K562 (cell line): ENCODE measurements at regions not wholly inside any gene's neighbourhood (a gene's known extent, or its start where the extent isn't known, plus 50 kb on each side); places are given as distances from the start of the nearest gene placed in this dataset.

Source experiments
- ATAC-seq: fragments of 200-7000 bp; cut with Tn5 transposase; 3 replicates; pipeline ENCODE4 v1.9.1; 2020; ENCODE audit warnings: moderate library complexity
- BruUV-seq: library from RNA; stranded (reverse); fragments of 400-500 nt; replicated peaks from 2 replicates; lab custom pipeline; 2021; lab: Mats Ljungman, UMichigan
- CTCF ChIA-PET: fragments of 300-600 bp; formaldehyde crosslinking; extraction: SDS; loops from one replicate; lab custom pipeline; 2021; ENCODE audit warnings: low intra/inter-chr PET ratio; lab: Yijun Ruan, JAX
- POLR2A ChIA-PET: fragments of 300-600, 350-650 bp; sonication (Branson Sonifier 250); formaldehyde crosslinking; extraction: SDS; loops from one replicate; lab custom pipeline; 2021; ENCODE audit warnings: antibody characterized with exemption, inconsistent platforms; lab: Yijun Ruan, JAX
- DNase-seq, 4 experiments: peaks; one replicate each; pipeline versions ENCODE4 v3.0.0 to v3.0.0-alpha.2; 2011 to 2018; ENCODE audit warnings: low spot score in 3 of 4, mixed read lengths in 3 of 4; ENCODE audit errors: extremely low read depth in 1 of 4
- FAIRE-seq: peaks from 2 replicates; lab custom pipeline; 2011; peaks lifted over from hg19 to GRCh38; lab: Jason Lieb, UNC
- H2AFZ ChIP-seq: 2 replicates; pipeline ENCODE4 v1.6.0; 2011; ENCODE audit warnings: low read depth, low read length, control low read depth, inconsistent platforms
- H3K27ac ChIP-seq: fragments of 200-600 bp; 3 replicates; pipeline ENCODE4 v1.8.0; 2011; ENCODE audit warnings: low read depth, mild to moderate bottlenecking, control low read depth, inconsistent platforms, low read length, moderate library complexity, mixed read lengths; ENCODE audit errors: extremely low read depth
- H3K27me3 ChIP-seq, 2 experiments: fragments of 300-600 bp in 1 of 2; 2 replicates in 1 of 2; 3 replicates in 1 of 2; pipeline versions ENCODE4 v1.6.0 to v1.8.0; 2011; ENCODE audit warnings: inconsistent platforms in 2 of 2, low read length in 2 of 2, mild to moderate bottlenecking in 1 of 2, mixed read lengths in 1 of 2, moderate library complexity in 1 of 2; ENCODE audit not compliant: control insufficient read depth in 2 of 2, insufficient read depth in 2 of 2
- H3K36me3 ChIP-seq: fragments of 300-600 bp; 3 replicates; pipeline ENCODE4 v1.8.0; 2011; ENCODE audit warnings: mild to moderate bottlenecking, low read length, inconsistent platforms; ENCODE audit not compliant: control insufficient read depth, insufficient read depth
- H3K4me1 ChIP-seq, 2 experiments: fragments of 200-600 bp in 1 of 2; replicated peaks in 1 of 2; 2 replicates in 1 of 2; 3 replicates in 1 of 2; pipeline versions ENCODE4 v1.5.1 to v1.8.0; 2011; ENCODE audit warnings: inconsistent platforms in 2 of 2, low read length in 2 of 2, mild to moderate bottlenecking in 1 of 2, mixed read lengths in 1 of 2, moderate library complexity in 1 of 2; ENCODE audit not compliant: control insufficient read depth in 2 of 2, insufficient read depth in 2 of 2
- H3K4me2 ChIP-seq: 2 replicates; pipeline ENCODE4 v1.6.1; 2011; ENCODE audit warnings: low read length, control low read depth, inconsistent platforms, mixed read lengths; ENCODE audit not compliant: insufficient read depth
- H3K4me3 ChIP-seq: fragments of 200-600 bp; sonication (generic), shearing (Covaris generic); 2 replicates; pipeline ENCODE4 v1.5.1; 2016; ENCODE audit warnings: control low read depth, inconsistent platforms
- H3K79me2 ChIP-seq: fragments of 200-600 bp; 3 replicates; pipeline ENCODE4 v1.8.0; 2011; ENCODE audit warnings: low read length, inconsistent platforms; ENCODE audit not compliant: control insufficient read depth, insufficient read depth
- H3K9ac ChIP-seq, 2 experiments: 2 replicates each; pipeline versions ENCODE4 v1.6.0 to v1.6.1; 2011; ENCODE audit warnings: low read depth in 2 of 2, low read length in 2 of 2, control low read depth in 1 of 2, inconsistent platforms in 1 of 2, mild to moderate bottlenecking in 1 of 2, mixed read lengths in 1 of 2; ENCODE audit not compliant: insufficient read depth in 1 of 2
- H3K9me1 ChIP-seq: one replicate; pipeline ENCODE4 v1.6.0; 2011; ENCODE audit warnings: inconsistent platforms, mild to moderate bottlenecking, low read length, moderate library complexity; ENCODE audit not compliant: control insufficient read depth, insufficient read depth
- H3K9me3 ChIP-seq: replicated peaks from 2 replicates; pipeline ENCODE4 v1.5.1; 2011; ENCODE audit warnings: low read depth, low read length, inconsistent platforms; ENCODE audit not compliant: control insufficient read depth, insufficient read depth
- H4K20me1 ChIP-seq: replicated peaks from 2 replicates; pipeline ENCODE4 v1.6.1; 2011; ENCODE audit warnings: low read length, inconsistent platforms, mixed read lengths; ENCODE audit not compliant: control insufficient read depth, insufficient read depth
- BRD9 ChIP-seq: fragments of 450-650 bp; IDR thresholded peaks from 2 replicates; pipeline ENCODE4 v1.6.1; 2018; ENCODE audit warnings: low read depth; ENCODE audit not compliant: partially characterized antibody
- CBX8 ChIP-seq: fragments of 200-600 bp; sonication (generic); IDR thresholded peaks from 2 replicates; pipeline ENCODE4 v1.6.1; 2012; ENCODE audit warnings: borderline replicate concordance, mixed run types, low read depth, mild to moderate bottlenecking, moderate library complexity, mixed read lengths, low read length, control low read depth, inconsistent platforms; ENCODE audit not compliant: poor library complexity, severe bottlenecking; ENCODE audit errors: extremely low read depth
- CREB3 ChIP-seq: fragments of 450-650 bp; conservative IDR thresholded peaks from 2 replicates; pipeline ENCODE4 v1.6.1; 2016; ENCODE audit warnings: missing genetic modification characterization, low read depth, mild to moderate bottlenecking, missing compliant biosample characterization, moderate library complexity
- CXXC5 ChIP-seq: fragments of 250-450 bp; sonication (Bioruptor Pico); IDR thresholded peaks from 2 replicates; pipeline ENCODE4 v1.8.0; 2022; ENCODE audit warnings: inconsistent platforms, mild to moderate bottlenecking, moderate library complexity
- DEAF1 ChIP-seq: fragments of 450-650 bp; formaldehyde crosslinking; IDR thresholded peaks from 2 replicates; pipeline ENCODE4 v1.4.0; 2020; ENCODE audit warnings: mild to moderate bottlenecking, moderate library complexity
- NCOA2 ChIP-seq, 2 experiments: fragments of 450-650 bp; IDR thresholded peaks; 2 replicates each; pipeline ENCODE4 v1.6.1; 2018; ENCODE audit warnings: mild to moderate bottlenecking in 2 of 2, moderate library complexity in 1 of 2; ENCODE audit not compliant: partially characterized antibody in 2 of 2
- NFRKB ChIP-seq: fragments of 450-650 bp; IDR thresholded peaks from 2 replicates; pipeline ENCODE4 v1.6.1; 2016; ENCODE audit warnings: low read depth
- NFYB ChIP-seq: IDR thresholded peaks from 2 replicates; pipeline ENCODE4 v1.6.1; 2011; ENCODE audit warnings: mild to moderate bottlenecking, moderate library complexity; ENCODE audit not compliant: insufficient read length; ENCODE audit errors: extremely low read depth
- NR1H2 ChIP-seq: sonication (generic); formaldehyde crosslinking; IDR thresholded peaks from 2 replicates; pipeline ENCODE4 v1.4.0; 2020; ENCODE audit warnings: mild to moderate bottlenecking, missing genetic modification reagents
- RBM25 ChIP-seq: fragments of 200-400 bp; formaldehyde crosslinking; IDR thresholded peaks from 2 replicates; pipeline ENCODE4 v1.6.1; 2018; ENCODE audit warnings: low read length, low read depth, moderate library complexity; ENCODE audit not compliant: severe bottlenecking
- SMAD4 ChIP-seq: fragments of 250-450 bp; sonication (Bioruptor Pico); conservative IDR thresholded peaks from 2 replicates; pipeline ENCODE4 v1.8.0; 2021; ENCODE audit warnings: inconsistent platforms, mild to moderate bottlenecking, moderate library complexity
- TBL1XR1 ChIP-seq, 2 experiments: IDR thresholded peaks; 2 replicates each; pipeline ENCODE4 v1.6.1; 2012; ENCODE audit warnings: improper control_type of control experiment in 2 of 2, low read length in 2 of 2, mild to moderate bottlenecking in 1 of 2
- ZBED1 ChIP-seq: IDR thresholded peaks from 2 replicates; pipeline ENCODE4 v1.6.1; 2014
- ZKSCAN3 ChIP-seq: fragments of 250-450 bp; sonication (Bioruptor Pico); IDR thresholded peaks from 2 replicates; pipeline ENCODE4 v1.4.0; 2020
- ZNF316 ChIP-seq: fragments of 450-650 bp; IDR thresholded peaks from 2 replicates; pipeline ENCODE4 v1.6.1; 2016
- ZNF408 ChIP-seq: fragments of 250-450 bp; sonication (Bioruptor Pico); IDR thresholded peaks from 2 replicates; pipeline ENCODE4 v1.4.0; 2020; ENCODE audit warnings: low read depth, mild to moderate bottlenecking, moderate library complexity
- WGBS: fragments of 100-300 bp; shearing (Covaris generic); methylation state at CpG from one replicate; pipeline ENCODE4 v1.1.6; 2016; ENCODE audit warnings: low coverage, mixed read lengths; ENCODE audit not compliant: insufficient coverage; ENCODE audit errors: missing lambda C conversion rate; 5-methylcytosine and 5-hydroxymethylcytosine counted together
- in situ Hi-C: fragments of 300-500 bp; cut with MboI; formaldehyde crosslinking; loops from 4 replicates; pipeline ENCODE4 v1.15.0; 2018; ENCODE audit warnings: inconsistent platforms, mixed read lengths
- intact Hi-C: fragments of 100-400 bp; cut with micrococcal nuclease; formaldehyde crosslinking; loops from 2 replicates; pipeline ENCODE4 v1.14.2; 2022

- no peak for TF ChIP-seq SMAD4
- TF ChIP-seq CREB3, result no peak
- TF ChIP-seq ZBED1, result no peak
- TF ChIP-seq, all 486 proteins: peak for 10
Observed at GRCh38 chr15:57866149-57866736, 159.7 kb downstream of the POLR2M start (continued).

GRCh38 chr15:57867970-57868798 is 161.7 kb downstream of the POLR2M start:
- BruUV-seq, result no TSS peak
- ChIA-PET POLR2A (no interaction called here), CTCF (interaction anchor here (1.3 kb wide), 1 partner anchor 202 kb away, joined by 7 read pairs; no protein-coding TSS in a partner anchor)
- H3K4me1 ChIP-seq, result no peaks in the 10 kb centered on the region
- ATAC-seq (no peak), DNase-seq (no peak), FAIRE-seq (no peak)
- H3K9me3 ChIP-seq, result no peaks in the 10 kb centered on the region
- no peaks in the 10 kb centered on the region for H3K79me2 ChIP-seq
- H3K4me3 ChIP-seq, result no peak overlapping the region
- H3K27ac ChIP-seq, result no peak overlapping the region
- H3K4me2 ChIP-seq, result no peak overlapping the region
- 0 out of 2 replicates have a peak overlapping the region, but pooled peaks have one; percentile 38 for H2AFZ ChIP-seq
- H3K27me3 ChIP-seq, result peaks cover 0 to 8% of the 10 kb centered on the region in 2 experiments; a peak in 2 of 5 replicates
- in situ Hi-C loops, result loop anchor here (5.0 to 10.0 kb wide), 2 partner anchors 199 to 317 kb away; partner anchors contain the start of gene ALDH1A2
- no peaks in the 10 kb centered on the region for H3K36me3 ChIP-seq
- no peaks in the 10 kb centered on the region for H3K9me1 ChIP-seq
- intact Hi-C loops, result no loop called here
- no peak overlapping the region for H3K9ac ChIP-seq
- 14% methylated on average over 16 of the region's 16 CpGs for WGBS
- no peaks in the 10 kb centered on the region for H4K20me1 ChIP-seq
- TF ChIP-seq CBX8, result no peak
- TF ChIP-seq ZNF408 (CRISPR knock-in tag), result no peak
- no peak for TF ChIP-seq BRD9
- peak; percentile 25 for TF ChIP-seq RBM25
- TF ChIP-seq ZNF316, result 0 out of 2 replicates have a peak, but pooled peaks have one; percentile 6
- TF ChIP-seq DEAF1 (CRISPR knock-in tag), result no peak
- no peak for TF ChIP-seq NCOA2 (IDR thresholded peaks at IDR 0.05; ENCODE audit: partially characterized antibody in 2 of 2)
- TF ChIP-seq CXXC5 (CRISPR knock-in tag), result no peak
- TF ChIP-seq TBL1XR1 (IDR thresholded peaks at IDR 0.05; ENCODE audit: low read length in 2 of 2), result no peak
- TF ChIP-seq NFRKB, result no peak
- TF ChIP-seq NFYB, result peak; percentile 64
- no peak for TF ChIP-seq ZKSCAN3 (CRISPR knock-in tag)
- TF ChIP-seq NR1H2 (CRISPR knock-in tag), result no peak
